ENCODE measurements at regions not wholly inside any gene's neighbourhood (a gene's known extent, or its start where the extent isn't known, plus 50 kb on each side); places are given as distances from the start of the nearest gene placed in this dataset.

GRCh38 chr10:8575620-8576019, 521.1 kb downstream of the GATA3 start:
- H3K9ac ChIP-seq (ENCODE audit: low read length): no peak overlapping the region
- no peaks in the 10 kb centered on the region for H3K9me2 ChIP-seq (replicated peaks; ENCODE audit: insufficient read depth, low read length)
- no peak overlapping the region for H3K4me3 ChIP-seq (ENCODE audit: low read length)
- no peaks in the 10 kb centered on the region for H4K20me1 ChIP-seq (ENCODE audit: insufficient read depth, low read depth, low read length)
- H3K79me2 ChIP-seq (ENCODE audit: low read length): no peaks in the 10 kb centered on the region
- DNase-seq: no peak
- H3K4me1 ChIP-seq (ENCODE audit: low read length): no peaks in the 10 kb centered on the region
- H3K9me3 ChIP-seq (ENCODE audit: low read length): no peaks in the 10 kb centered on the region
- H3K27me3 ChIP-seq (ENCODE audit: low read length): no peaks in the 10 kb centered on the region
- H3K36me3 ChIP-seq (ENCODE audit: insufficient read depth, low read length): no peaks in the 10 kb centered on the region
- no peak overlapping the region for H2AFZ ChIP-seq (ENCODE audit: low read length)
- no peak overlapping the region for H3K27ac ChIP-seq (ENCODE audit: low read length)
- no peak overlapping the region for H3K4me2 ChIP-seq (ENCODE audit: low read depth, low read length, poor library complexity, severe bottlenecking)

GRCh38 chr10:8576281-8576680, 521.8 kb downstream of the GATA3 start:
- no peak overlapping the region for H3K9ac ChIP-seq (ENCODE audit: low read length)
- no peaks in the 10 kb centered on the region for H3K4me1 ChIP-seq (ENCODE audit: low read length)
- H3K36me3 ChIP-seq (ENCODE audit: insufficient read depth, low read length): no peaks in the 10 kb centered on the region
- no peak for DNase-seq
- no peak overlapping the region for H3K27ac ChIP-seq (ENCODE audit: low read length)
- no peak overlapping the region for H3K4me3 ChIP-seq (ENCODE audit: low read length)
- no peaks in the 10 kb centered on the region for H3K9me3 ChIP-seq (ENCODE audit: low read length)
- no peak overlapping the region for H3K4me2 ChIP-seq (ENCODE audit: low read depth, low read length, poor library complexity, severe bottlenecking)
- no peaks in the 10 kb centered on the region for H4K20me1 ChIP-seq (ENCODE audit: insufficient read depth, low read depth, low read length)
- no peak overlapping the region for H2AFZ ChIP-seq (ENCODE audit: low read length)
- H3K9me2 ChIP-seq (replicated peaks; ENCODE audit: insufficient read depth, low read length): no peaks in the 10 kb centered on the region
- no peaks in the 10 kb centered on the region for H3K79me2 ChIP-seq (ENCODE audit: low read length)
- no peaks in the 10 kb centered on the region for H3K27me3 ChIP-seq (ENCODE audit: low read length)

GRCh38 chr10:8576911-8577310, 522.4 kb downstream of the GATA3 start:
- Histone ChIP-seq H3K9ac (ENCODE audit: low read length) (no peak overlapping the region), H3K4me3 (ENCODE audit: low read length) (no peak overlapping the region), H2AFZ (ENCODE audit: low read length) (no peak overlapping the region), H4K20me1 (ENCODE audit: insufficient read depth, low read depth, low read length) (no peaks in the 10 kb centered on the region), H3K9me3 (ENCODE audit: low read length) (no peaks in the 10 kb centered on the region), H3K4me2 (ENCODE audit: low read depth, low read length, poor library complexity, severe bottlenecking) (no peak overlapping the region), H3K79me2 (ENCODE audit: low read length) (no peaks in the 10 kb centered on the region), H3K4me1 (ENCODE audit: low read length) (no peaks in the 10 kb centered on the region), H3K27me3 (ENCODE audit: low read length) (no peaks in the 10 kb centered on the region), H3K27ac (ENCODE audit: low read length) (no peak overlapping the region), H3K36me3 (ENCODE audit: insufficient read depth, low read length) (no peaks in the 10 kb centered on the region), H3K9me2 (replicated peaks; ENCODE audit: insufficient read depth, low read length) (no peaks in the 10 kb centered on the region)
- DNase-seq: no peak

GRCh38 chr10:8577686-8578085, 523.2 kb downstream of the GATA3 start:
- no peaks in the 10 kb centered on the region for H3K9me3 ChIP-seq (ENCODE audit: low read length)
- no peaks in the 10 kb centered on the region for H4K20me1 ChIP-seq (ENCODE audit: insufficient read depth, low read depth, low read length)
- no peaks in the 10 kb centered on the region for H3K36me3 ChIP-seq (ENCODE audit: insufficient read depth, low read length)
- no peaks in the 10 kb centered on the region for H3K27me3 ChIP-seq (ENCODE audit: low read length)
- no peaks in the 10 kb centered on the region for H3K4me1 ChIP-seq (ENCODE audit: low read length)
- no peak overlapping the region for H3K4me2 ChIP-seq (ENCODE audit: low read depth, low read length, poor library complexity, severe bottlenecking)
- no peaks in the 10 kb centered on the region for H3K79me2 ChIP-seq (ENCODE audit: low read length)
- no peak overlapping the region for H2AFZ ChIP-seq (ENCODE audit: low read length)
- H3K9me2 ChIP-seq (replicated peaks; ENCODE audit: insufficient read depth, low read length): no peaks in the 10 kb centered on the region
- DNase-seq: no peak
- no peak overlapping the region for H3K4me3 ChIP-seq (ENCODE audit: low read length)
- H3K9ac ChIP-seq (ENCODE audit: low read length): no peak overlapping the region
- no peak overlapping the region for H3K27ac ChIP-seq (ENCODE audit: low read length)

GRCh38 chr10:8581521-8582225, 527.2 kb downstream of the GATA3 start:
- Histone ChIP-seq H4K20me1 (ENCODE audit: insufficient read depth, low read depth, low read length) (no peaks in the 10 kb centered on the region), H2AFZ (ENCODE audit: low read length) (no peak overlapping the region), H3K27me3 (ENCODE audit: low read length) (no peaks in the 10 kb centered on the region), H3K9me2 (replicated peaks; ENCODE audit: insufficient read depth, low read length) (no peaks in the 10 kb centered on the region), H3K36me3 (ENCODE audit: insufficient read depth, low read length) (no peaks in the 10 kb centered on the region), H3K4me3 (ENCODE audit: low read length) (no peak overlapping the region), H3K9me3 (ENCODE audit: low read length) (no peaks in the 10 kb centered on the region), H3K9ac (ENCODE audit: low read length) (no peak overlapping the region), H3K27ac (ENCODE audit: low read length) (no peak overlapping the region), H3K79me2 (ENCODE audit: low read length) (no peaks in the 10 kb centered on the region), H3K4me1 (ENCODE audit: low read length) (no peaks in the 10 kb centered on the region), H3K4me2 (ENCODE audit: low read depth, low read length, poor library complexity, severe bottlenecking) (no peak overlapping the region)
- DNase-seq: no peak

- Histone ChIP-seq H4K20me1 (ENCODE audit: insufficient read depth, low read depth, low read length) (no peaks in the 10 kb centered on the region), H3K9ac (ENCODE audit: low read length) (no peak overlapping the region), H3K27me3 (ENCODE audit: low read length) (no peaks in the 10 kb centered on the region), H3K4me2 (ENCODE audit: low read depth, low read length, poor library complexity, severe bottlenecking) (no peak overlapping the region), H3K9me3 (ENCODE audit: low read length) (no peaks in the 10 kb centered on the region), H3K36me3 (ENCODE audit: insufficient read depth, low read length) (no peaks in the 10 kb centered on the region), H3K27ac (ENCODE audit: low read length) (no peak overlapping the region), H3K4me3 (ENCODE audit: low read length) (no peak overlapping the region), H2AFZ (ENCODE audit: low read length) (no peak overlapping the region), H3K4me1 (ENCODE audit: low read length) (no peaks in the 10 kb centered on the region), H3K79me2 (ENCODE audit: low read length) (no peaks in the 10 kb centered on the region), H3K9me2 (replicated peaks; ENCODE audit: insufficient read depth, low read length) (no peaks in the 10 kb centered on the region)
- DNase-seq: no peak
Measured at GRCh38 chr10:8583096-8583495, 528.6 kb downstream of the GATA3 start.

GRCh38 chr10:8584666-8585065, 530.2 kb downstream of the GATA3 start:
- H3K4me2 ChIP-seq (ENCODE audit: low read depth, low read length, poor library complexity, severe bottlenecking): no peak overlapping the region
- H3K9me3 ChIP-seq (ENCODE audit: low read length): no peaks in the 10 kb centered on the region
- no peak overlapping the region for H3K4me3 ChIP-seq (ENCODE audit: low read length)
- H3K9me2 ChIP-seq (replicated peaks; ENCODE audit: insufficient read depth, low read length): no peaks in the 10 kb centered on the region
- H2AFZ ChIP-seq (ENCODE audit: low read length): no peak overlapping the region
- H3K27ac ChIP-seq (ENCODE audit: low read length): no peak overlapping the region
- H3K27me3 ChIP-seq (ENCODE audit: low read length): no peaks in the 10 kb centered on the region
- no peaks in the 10 kb centered on the region for H3K79me2 ChIP-seq (ENCODE audit: low read length)
- H3K36me3 ChIP-seq (ENCODE audit: insufficient read depth, low read length): no peaks in the 10 kb centered on the region
- H3K4me1 ChIP-seq (ENCODE audit: low read length): no peaks in the 10 kb centered on the region
- no peaks in the 10 kb centered on the region for H4K20me1 ChIP-seq (ENCODE audit: insufficient read depth, low read depth, low read length)
- no peak overlapping the region for H3K9ac ChIP-seq (ENCODE audit: low read length)
- DNase-seq: no peak

- Histone ChIP-seq H3K9me2 (replicated peaks; ENCODE audit: insufficient read depth, low read length) (no peaks in the 10 kb centered on the region), H3K79me2 (ENCODE audit: low read length) (no peaks in the 10 kb centered on the region), H4K20me1 (ENCODE audit: insufficient read depth, low read depth, low read length) (no peaks in the 10 kb centered on the region), H3K9me3 (ENCODE audit: low read length) (no peaks in the 10 kb centered on the region), H3K4me2 (ENCODE audit: low read depth, low read length, poor library complexity, severe bottlenecking) (no peak overlapping the region), H3K36me3 (ENCODE audit: insufficient read depth, low read length) (no peaks in the 10 kb centered on the region), H3K4me1 (ENCODE audit: low read length) (no peaks in the 10 kb centered on the region), H3K27me3 (ENCODE audit: low read length) (no peaks in the 10 kb centered on the region), H3K27ac (ENCODE audit: low read length) (no peak overlapping the region), H2AFZ (ENCODE audit: low read length) (no peak overlapping the region), H3K9ac (ENCODE audit: low read length) (no peak overlapping the region), H3K4me3 (ENCODE audit: low read length) (no peak overlapping the region)
- no peak for DNase-seq
Measured at GRCh38 chr10:8586504-8586903, 532.0 kb downstream of the GATA3 start.

Measured in Karpas-422 (cell line).